ENCODE measurements at regions not wholly inside any gene's neighbourhood (a gene's known extent, or its start where the extent isn't known, plus 50 kb on each side); places are given as distances from the start of the nearest gene placed in this dataset.
"Not testable (repeated sequence)": the region's sequence is repeated elsewhere in the genome, so short reads cannot be mapped to it uniquely, and the experiment has no call there.

DNA sequence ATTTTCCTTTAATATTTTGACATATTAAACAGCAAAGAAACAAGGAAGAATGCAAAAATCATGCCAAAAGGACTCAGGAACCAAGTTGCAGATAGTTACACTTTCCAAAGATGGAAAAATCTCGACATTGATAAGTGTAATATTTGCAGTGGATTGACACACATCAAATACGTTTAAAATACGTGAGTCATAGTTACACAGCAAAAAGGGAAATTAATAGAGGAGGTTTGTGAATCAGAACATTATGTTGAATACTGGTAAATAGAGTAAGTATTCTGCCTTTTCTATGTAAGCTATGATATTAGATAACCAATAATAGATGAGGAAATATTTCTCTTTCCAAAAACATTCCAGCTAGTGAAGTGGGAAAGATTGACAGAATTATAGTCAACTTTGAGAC lies 1761.3 kb upstream of the IGFBP7 start:
- H3K9me3 Mint-ChIP-seq = peaks cover 6% of the 10 kb centered on the region
- H3K4me1 Mint-ChIP-seq = no peaks in the 10 kb centered on the region
- DNase-seq = no peak
- H3K4me3 Mint-ChIP-seq = no peak overlapping the region
- ATAC-seq = no peak
- no peaks in the 10 kb centered on the region for H3K27me3 Mint-ChIP-seq
- no peaks in the 10 kb centered on the region for H3K36me3 Mint-ChIP-seq (ENCODE audit: low read depth)
- no peak overlapping the region for H3K27ac Mint-ChIP-seq

DNA sequence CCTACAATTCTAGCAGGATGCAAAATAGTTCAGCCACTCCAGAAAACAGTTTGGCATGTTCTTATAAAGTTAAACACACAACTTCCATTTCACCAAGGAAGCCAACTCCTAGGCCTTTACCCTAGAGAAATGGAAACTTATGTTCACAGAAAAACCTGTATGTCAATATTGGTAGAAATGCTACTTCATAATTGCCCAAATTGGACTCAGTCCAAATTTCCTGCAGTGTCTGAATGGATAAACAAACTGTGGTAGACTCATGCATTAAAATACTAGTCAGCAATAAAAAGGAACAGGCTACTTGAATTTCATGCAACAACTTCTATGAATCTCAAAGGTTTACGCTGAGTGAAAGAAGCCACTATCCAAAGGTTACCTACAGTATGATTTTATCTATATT lies 1738.8 kb upstream of the IGFBP7 start:
- Mint-ChIP-seq H3K27me3 (no peaks in the 10 kb centered on the region), H3K9me3 (peaks cover 14% of the 10 kb centered on the region), H3K4me1 (no peaks in the 10 kb centered on the region), H3K36me3 (ENCODE audit: low read depth) (no peaks in the 10 kb centered on the region), H3K27ac (no peak overlapping the region), H3K4me3 (no peak overlapping the region)
- ATAC-seq = no peak
- no peak for DNase-seq

DNA sequence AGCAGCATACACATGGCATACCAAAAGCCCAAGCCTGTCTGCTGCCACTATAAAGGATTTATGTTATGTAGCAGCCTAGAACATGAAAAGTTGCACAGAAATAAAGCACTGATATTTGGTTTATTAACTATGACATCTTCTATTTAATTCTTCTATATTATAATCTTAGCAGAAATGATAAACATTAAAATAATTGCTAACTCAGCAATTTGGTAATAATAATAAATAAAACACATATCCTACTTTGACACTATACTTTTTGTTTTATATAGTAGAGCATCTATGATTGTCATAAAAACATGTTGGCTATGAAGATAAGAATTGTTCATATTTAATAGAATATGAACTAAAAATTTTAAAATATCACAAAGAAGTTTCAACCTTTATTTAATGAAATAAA lies 1733.3 kb upstream of the IGFBP7 start:
- Mint-ChIP-seq H3K27ac (no peak overlapping the region), H3K27me3 (no peaks in the 10 kb centered on the region)
- ATAC-seq = no peak

DNA sequence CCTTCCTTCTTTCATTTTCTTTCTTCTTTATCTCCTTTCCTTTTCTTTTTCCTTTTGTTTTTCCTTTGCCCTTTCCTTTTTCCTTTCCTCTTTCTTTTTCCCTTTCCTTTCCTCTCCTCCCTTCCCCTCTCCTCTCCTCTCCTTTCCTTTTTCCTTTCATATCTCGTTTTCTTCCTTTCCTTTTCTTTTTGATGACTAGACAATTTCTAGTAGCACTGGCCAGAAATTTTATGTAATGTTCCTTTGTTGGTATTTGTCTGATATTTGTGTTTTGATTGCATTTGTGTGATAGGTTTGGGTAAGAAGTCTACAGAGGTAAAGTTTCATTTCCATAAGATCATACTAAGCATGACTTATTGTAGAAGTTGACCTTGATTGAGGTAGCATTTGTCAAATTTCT lies 1722.9 kb upstream of the IGFBP7 start:
- ATAC-seq = no peak
- no peak for DNase-seq
- no peaks in the 10 kb centered on the region for H3K36me3 Mint-ChIP-seq (ENCODE audit: low read depth)
- no peaks in the 10 kb centered on the region for H3K4me1 Mint-ChIP-seq
- no peak overlapping the region for H3K4me3 Mint-ChIP-seq
- H3K27ac Mint-ChIP-seq = no peak overlapping the region
- no peaks in the 10 kb centered on the region for H3K27me3 Mint-ChIP-seq
- peaks cover 9% of the 10 kb centered on the region for H3K9me3 Mint-ChIP-seq

More for the DNA sequence above, 1733.3 kb upstream of the IGFBP7 start:
- DNase-seq = no peak
- Mint-ChIP-seq H3K36me3 (ENCODE audit: low read depth) (no peaks in the 10 kb centered on the region), H3K9me3 (peaks cover 30% of the 10 kb centered on the region), H3K4me1 (no peaks in the 10 kb centered on the region), H3K4me3 (no peak overlapping the region)

DNA sequence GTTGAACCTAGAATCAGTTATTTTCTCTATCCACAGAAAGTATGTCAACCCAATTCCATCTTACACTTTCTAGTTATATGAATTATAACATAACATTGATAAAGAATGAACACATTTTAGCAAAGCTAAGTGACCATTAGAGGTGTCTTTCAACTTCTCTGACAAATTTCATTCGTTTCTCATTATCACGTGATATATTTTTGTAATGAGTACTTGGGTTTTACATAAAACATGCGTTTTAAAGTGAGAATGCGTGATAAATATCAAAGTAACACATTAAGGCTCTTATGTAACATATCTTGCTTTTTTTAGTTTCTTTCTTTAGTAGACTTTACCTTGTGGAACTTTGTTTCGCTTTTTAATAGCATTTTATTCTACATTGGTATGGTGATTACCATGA lies 1715.1 kb upstream of the IGFBP7 start:
- no peak for ATAC-seq
- no peaks in the 10 kb centered on the region for H3K4me1 Mint-ChIP-seq
- H3K4me3 Mint-ChIP-seq = no peak overlapping the region
- peaks cover 16% of the 10 kb centered on the region for H3K9me3 Mint-ChIP-seq
- no peaks in the 10 kb centered on the region for H3K36me3 Mint-ChIP-seq (ENCODE audit: low read depth)
- no peak overlapping the region for H3K27ac Mint-ChIP-seq
- H3K27me3 Mint-ChIP-seq = no peaks in the 10 kb centered on the region
- no peak for DNase-seq

DNA sequence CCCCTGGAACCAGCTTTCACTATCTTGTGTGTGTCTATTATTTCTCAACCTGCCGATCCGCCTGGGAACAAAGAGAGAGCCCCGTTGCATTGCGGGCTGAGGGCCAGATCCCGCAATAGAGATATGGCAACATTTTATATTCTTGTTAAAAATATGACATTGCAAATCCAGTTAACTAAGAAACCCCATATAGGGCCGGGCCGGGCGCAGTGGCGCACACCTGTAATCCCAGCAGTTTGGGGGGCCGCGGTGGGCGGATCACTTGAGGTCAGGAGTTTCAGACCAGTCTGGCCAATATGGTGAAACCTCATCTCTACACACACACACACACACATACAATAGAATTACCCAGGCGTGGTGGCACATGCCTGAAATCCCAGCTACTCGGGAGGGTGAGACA lies 1708.4 kb upstream of the IGFBP7 start:
- not testable (repeated sequence) for H3K4me1 Mint-ChIP-seq; ATAC-seq; H3K27me3 Mint-ChIP-seq; H3K27ac Mint-ChIP-seq; H3K4me3 Mint-ChIP-seq; H3K36me3 Mint-ChIP-seq (ENCODE audit: low read depth); DNase-seq
- H3K9me3 Mint-ChIP-seq = peaks cover 14% of the 10 kb centered on the region

DNA sequence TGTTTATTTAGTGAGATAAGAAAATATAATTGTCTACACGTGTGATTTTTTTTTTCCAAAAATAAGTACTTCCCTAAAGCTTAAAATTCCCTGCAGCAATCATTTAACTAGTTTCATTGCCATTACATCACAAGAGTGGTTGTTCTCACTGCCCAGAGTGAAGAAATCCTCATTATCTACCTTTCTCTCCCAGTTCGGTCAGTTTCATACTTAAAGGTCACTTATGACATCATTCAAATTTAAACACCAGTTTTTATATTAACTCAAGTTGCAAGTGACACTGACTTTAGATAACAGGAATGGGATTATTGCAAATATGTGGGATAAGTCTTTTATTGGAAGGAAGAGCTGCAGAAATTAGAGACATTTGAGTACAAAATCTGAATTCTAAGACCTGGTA lies 1699.8 kb upstream of the IGFBP7 start:
- no peak overlapping the region for H3K27ac Mint-ChIP-seq
- no peak for DNase-seq
- peaks cover 19% of the 10 kb centered on the region for H3K9me3 Mint-ChIP-seq
- H3K36me3 Mint-ChIP-seq (ENCODE audit: low read depth) = no peaks in the 10 kb centered on the region
- H3K4me1 Mint-ChIP-seq = no peaks in the 10 kb centered on the region
- H3K4me3 Mint-ChIP-seq = no peak overlapping the region
- no peak for ATAC-seq
- H3K27me3 Mint-ChIP-seq = no peaks in the 10 kb centered on the region

DNA sequence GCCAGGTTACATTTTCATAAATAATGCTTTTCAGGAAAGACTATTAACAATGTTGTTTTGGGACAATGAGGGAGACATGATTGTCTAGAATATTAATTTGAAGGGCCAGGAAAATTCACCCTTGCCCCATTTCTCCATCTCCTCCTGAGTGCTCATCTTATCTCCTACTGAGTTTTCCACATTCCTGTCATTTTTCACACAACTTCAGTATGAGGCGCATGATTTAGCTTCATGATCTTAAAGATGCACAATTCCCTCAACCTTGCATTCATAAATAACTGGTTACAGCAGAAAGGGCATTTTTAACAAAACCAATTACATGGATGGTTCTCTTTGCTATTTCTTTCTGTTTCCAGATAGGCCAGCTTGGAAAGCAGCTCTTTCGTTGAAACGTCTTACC lies 1699.2 kb upstream of the IGFBP7 start:
- no peaks in the 10 kb centered on the region for H3K36me3 Mint-ChIP-seq (ENCODE audit: low read depth)
- no peak overlapping the region for H3K27ac Mint-ChIP-seq
- DNase-seq (no peak), ATAC-seq (no peak)
- no peak overlapping the region for H3K4me3 Mint-ChIP-seq
- peaks cover 16% of the 10 kb centered on the region for H3K9me3 Mint-ChIP-seq
- H3K27me3 Mint-ChIP-seq = no peaks in the 10 kb centered on the region
- no peaks in the 10 kb centered on the region for H3K4me1 Mint-ChIP-seq

DNA sequence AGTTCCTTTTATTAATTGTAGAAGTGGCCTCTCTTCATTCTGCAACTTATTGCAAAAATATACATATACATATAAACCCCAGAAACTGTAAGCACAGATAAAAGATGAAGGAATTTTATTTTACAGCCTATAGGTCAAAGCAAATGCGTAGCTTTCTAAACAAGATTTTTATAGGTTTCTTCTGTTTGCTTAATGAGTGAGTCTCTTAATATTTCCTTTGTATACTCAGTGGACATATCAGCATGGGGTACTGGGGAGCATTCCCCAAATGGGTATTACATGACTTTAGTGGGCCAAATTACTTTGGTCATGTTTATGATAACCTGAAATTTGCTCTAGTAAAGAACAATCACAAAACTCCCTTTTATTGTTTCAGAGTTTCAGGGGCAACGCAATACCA lies 1698.6 kb upstream of the IGFBP7 start:
- ATAC-seq (no peak), DNase-seq (no peak)
- Mint-ChIP-seq H3K9me3 (peaks cover 16% of the 10 kb centered on the region), H3K36me3 (ENCODE audit: low read depth) (no peaks in the 10 kb centered on the region), H3K4me1 (no peaks in the 10 kb centered on the region), H3K27me3 (no peaks in the 10 kb centered on the region), H3K27ac (no peak overlapping the region), H3K4me3 (no peak overlapping the region)

DNA sequence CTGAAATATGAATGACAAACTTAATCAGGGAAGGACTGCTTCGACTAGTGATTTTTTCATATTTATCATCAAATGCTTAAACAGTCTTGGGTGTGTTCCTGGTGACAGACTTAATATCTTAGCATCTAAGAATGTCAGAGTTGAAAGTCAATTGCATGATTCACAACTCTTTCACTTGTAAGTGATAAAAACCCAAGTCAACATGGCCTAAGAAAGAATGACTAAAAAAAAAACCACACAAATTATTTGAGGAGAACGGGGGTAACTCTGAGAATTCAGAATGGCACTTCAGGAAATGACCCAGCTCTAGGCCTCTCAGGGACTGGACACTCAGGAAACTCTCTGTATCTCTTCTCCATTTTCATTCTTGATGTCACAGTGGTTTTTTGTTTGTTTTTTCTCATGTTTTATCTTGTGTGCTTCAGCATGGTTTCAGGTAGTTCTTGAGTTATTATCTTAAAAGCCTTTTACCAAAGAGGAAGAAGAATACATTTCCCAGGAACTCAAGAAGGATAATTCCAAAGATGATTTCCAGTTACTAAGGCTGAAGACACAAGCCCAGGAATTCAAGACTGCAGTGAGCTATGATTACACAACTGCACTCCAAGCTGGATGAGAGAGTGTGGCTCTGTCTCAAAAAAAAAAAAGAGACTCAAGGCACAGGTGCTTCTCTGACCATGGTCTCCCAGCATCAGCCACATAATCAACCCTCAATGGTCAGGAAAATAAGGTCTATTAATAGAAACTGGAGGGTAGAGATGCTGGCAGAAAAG lies 1697.8 kb upstream of the IGFBP7 start:
- DNase-seq (no peak), ATAC-seq (no peak)
- no peak overlapping the region for H3K27ac Mint-ChIP-seq
- peaks cover 13% of the 10 kb centered on the region for H3K9me3 Mint-ChIP-seq
- H3K36me3 Mint-ChIP-seq (ENCODE audit: low read depth) = no peaks in the 10 kb centered on the region
- H3K27me3 Mint-ChIP-seq = no peaks in the 10 kb centered on the region
- H3K4me3 Mint-ChIP-seq = no peak overlapping the region
- H3K4me1 Mint-ChIP-seq = no peaks in the 10 kb centered on the region

DNA sequence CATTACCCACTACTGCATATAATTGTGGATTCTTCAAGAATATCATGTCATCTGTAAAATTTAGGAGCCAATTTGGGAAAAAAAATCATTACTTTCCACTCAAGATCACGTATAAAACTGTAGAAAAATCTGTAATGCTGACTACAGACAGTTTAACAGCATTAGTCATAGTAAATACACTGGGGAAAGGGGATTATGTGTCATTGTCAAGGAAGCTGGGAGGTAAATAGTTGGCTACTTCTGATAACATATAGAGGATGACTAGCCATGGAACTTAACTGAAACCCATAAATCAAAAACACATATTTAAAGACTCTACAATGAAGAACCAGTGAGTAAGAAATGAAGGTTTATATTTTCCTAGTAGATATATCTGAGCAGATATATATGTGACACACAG lies 1666.4 kb upstream of the IGFBP7 start:
- Mint-ChIP-seq H3K4me3 (no peak overlapping the region), H3K9me3 (peaks cover 13% of the 10 kb centered on the region), H3K36me3 (ENCODE audit: low read depth) (no peaks in the 10 kb centered on the region), H3K27ac (no peak overlapping the region), H3K4me1 (no peaks in the 10 kb centered on the region), H3K27me3 (no peaks in the 10 kb centered on the region)
- no peak for DNase-seq
- no peak for ATAC-seq

DNA sequence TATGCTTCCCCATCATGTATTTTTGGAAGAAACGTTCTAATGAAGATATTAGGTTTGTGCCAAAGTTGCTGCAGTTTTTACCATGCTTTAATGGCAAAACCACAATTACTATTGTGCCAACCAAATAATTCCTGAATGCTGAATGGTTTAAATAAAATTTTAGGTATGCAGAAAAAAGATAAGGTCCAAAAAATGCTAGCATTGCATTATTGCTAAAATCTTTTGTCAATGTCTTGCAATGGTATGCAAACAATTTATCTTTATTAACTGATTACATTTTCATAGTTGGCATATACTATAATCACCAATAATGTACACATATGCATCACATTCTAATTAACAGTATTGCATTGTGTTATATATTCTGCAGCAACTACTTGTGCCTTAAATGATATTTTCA lies 1657.4 kb upstream of the IGFBP7 start:
- H3K36me3 Mint-ChIP-seq (ENCODE audit: low read depth) = no peaks in the 10 kb centered on the region
- H3K4me3 Mint-ChIP-seq = no peak overlapping the region
- H3K27ac Mint-ChIP-seq = no peak overlapping the region
- ATAC-seq (no peak), DNase-seq (no peak)
- no peaks in the 10 kb centered on the region for H3K27me3 Mint-ChIP-seq
- no peaks in the 10 kb centered on the region for H3K4me1 Mint-ChIP-seq
- H3K9me3 Mint-ChIP-seq = peaks cover 15% of the 10 kb centered on the region

DNA sequence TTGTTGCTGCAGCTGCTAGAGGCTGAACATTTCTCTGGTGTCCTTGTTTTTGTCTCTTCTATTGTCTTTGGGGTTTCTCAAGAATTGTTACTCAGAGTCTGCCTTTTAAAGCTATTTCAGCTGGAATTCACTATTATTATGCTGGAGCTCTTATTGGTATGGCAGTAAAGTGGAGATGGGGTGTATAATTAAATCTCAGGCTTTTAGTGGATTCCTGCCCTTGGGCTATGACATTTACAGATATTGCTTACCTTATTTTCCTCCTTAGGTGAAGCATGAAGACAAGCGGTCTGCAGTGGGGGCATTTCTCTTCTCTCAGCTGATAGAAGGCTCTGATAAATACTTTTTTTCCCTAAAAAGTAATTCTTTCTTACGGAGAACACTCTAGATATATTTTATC lies 1656.6 kb upstream of the IGFBP7 start:
- Mint-ChIP-seq H3K27ac (no peak overlapping the region), H3K36me3 (ENCODE audit: low read depth) (no peaks in the 10 kb centered on the region), H3K4me3 (no peak overlapping the region), H3K4me1 (no peaks in the 10 kb centered on the region), H3K9me3 (peaks cover 12% of the 10 kb centered on the region), H3K27me3 (no peaks in the 10 kb centered on the region)
- ATAC-seq (no peak), DNase-seq (no peak)

DNA sequence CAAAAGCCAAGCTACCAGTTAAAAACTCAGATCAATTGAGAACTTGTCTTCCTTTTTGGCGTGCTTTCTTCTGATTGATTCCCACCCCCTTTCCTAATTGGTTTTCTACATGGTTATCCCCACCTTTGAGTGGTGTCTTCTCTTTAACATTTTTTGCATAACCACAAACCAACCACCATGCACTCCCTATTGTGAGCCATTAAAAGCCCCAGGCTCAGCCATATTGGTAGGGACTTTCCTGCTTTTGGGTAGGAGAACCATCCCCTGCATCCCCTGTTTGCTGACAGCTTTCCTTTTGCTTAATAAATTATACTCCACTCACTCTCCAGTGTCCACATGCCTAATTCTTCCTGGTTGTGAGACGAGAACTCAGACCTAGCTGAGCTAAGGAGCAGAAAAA lies 1651.4 kb upstream of the IGFBP7 start:
- Mint-ChIP-seq H3K9me3 (peaks cover 4% of the 10 kb centered on the region), H3K36me3 (ENCODE audit: low read depth) (no peaks in the 10 kb centered on the region), H3K27me3 (no peaks in the 10 kb centered on the region), H3K4me3 (no peak overlapping the region), H3K27ac (no peak overlapping the region), H3K4me1 (no peaks in the 10 kb centered on the region)
- ATAC-seq (no peak), DNase-seq (no peak)

DNA sequence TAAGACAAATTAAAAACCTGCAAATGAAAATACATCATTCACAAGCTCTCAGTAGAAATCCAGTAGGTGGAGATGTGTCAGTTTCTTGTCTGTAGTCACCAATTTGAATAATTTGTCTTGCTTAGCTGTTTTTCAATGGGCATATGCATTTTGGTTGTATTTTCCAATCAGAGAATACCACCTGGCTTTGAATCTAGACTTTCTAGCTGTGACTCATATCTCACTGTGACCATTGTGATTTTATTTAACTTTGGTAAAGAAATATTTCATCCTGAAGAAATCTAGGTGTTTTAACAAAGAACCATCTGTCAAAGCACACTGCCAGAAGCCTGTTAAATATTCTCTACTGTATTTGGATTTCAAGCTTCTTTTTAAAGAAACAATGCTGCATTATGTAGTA lies 1650.6 kb upstream of the IGFBP7 start:
- ATAC-seq (no peak), DNase-seq (no peak)
- Mint-ChIP-seq H3K4me1 (no peaks in the 10 kb centered on the region), H3K36me3 (ENCODE audit: low read depth) (no peaks in the 10 kb centered on the region), H3K4me3 (no peak overlapping the region), H3K27me3 (no peaks in the 10 kb centered on the region), H3K27ac (no peak overlapping the region), H3K9me3 (peaks cover 4% of the 10 kb centered on the region)

DNA sequence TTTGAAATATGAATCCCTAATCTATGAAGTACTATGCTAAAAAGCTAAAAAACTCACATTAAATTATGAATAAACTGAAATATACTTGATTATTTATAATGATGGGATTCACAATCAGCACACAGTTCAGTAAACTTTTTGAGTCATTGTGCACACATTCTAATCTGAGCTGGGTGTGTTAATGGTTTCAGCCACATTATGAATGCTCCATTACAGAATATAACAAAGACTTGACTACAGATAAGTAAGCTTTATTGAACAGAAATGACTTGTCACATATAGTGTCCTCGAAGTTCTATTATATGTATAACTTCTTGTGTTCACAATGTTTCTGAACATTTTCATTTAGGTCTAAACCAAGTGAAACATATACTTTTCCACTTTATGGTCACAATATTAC lies 1649.9 kb upstream of the IGFBP7 start:
- H3K4me1 Mint-ChIP-seq = no peaks in the 10 kb centered on the region
- ATAC-seq (no peak), DNase-seq (no peak)
- no peak overlapping the region for H3K27ac Mint-ChIP-seq
- no peaks in the 10 kb centered on the region for H3K27me3 Mint-ChIP-seq
- no peaks in the 10 kb centered on the region for H3K36me3 Mint-ChIP-seq (ENCODE audit: low read depth)
- H3K4me3 Mint-ChIP-seq = no peak overlapping the region
- peaks cover 4% of the 10 kb centered on the region for H3K9me3 Mint-ChIP-seq

All from activated naive CD8-positive, alpha-beta T cell treated with anti-CD3 and anti-CD28 coated beads, Interleukin-2, amount 50 U/mL, for 24 hours (primary cell).